ENCODE measurements at regions not wholly inside any gene's neighbourhood (a gene's known extent, or its start where the extent isn't known, plus 50 kb on each side); places are given as distances from the start of the nearest gene placed in this dataset.

- no peak for DNase-seq
Measured at GRCh38 chr9:99327667-99328066, 105.6 kb downstream of the SEC61B start.

DNA sequence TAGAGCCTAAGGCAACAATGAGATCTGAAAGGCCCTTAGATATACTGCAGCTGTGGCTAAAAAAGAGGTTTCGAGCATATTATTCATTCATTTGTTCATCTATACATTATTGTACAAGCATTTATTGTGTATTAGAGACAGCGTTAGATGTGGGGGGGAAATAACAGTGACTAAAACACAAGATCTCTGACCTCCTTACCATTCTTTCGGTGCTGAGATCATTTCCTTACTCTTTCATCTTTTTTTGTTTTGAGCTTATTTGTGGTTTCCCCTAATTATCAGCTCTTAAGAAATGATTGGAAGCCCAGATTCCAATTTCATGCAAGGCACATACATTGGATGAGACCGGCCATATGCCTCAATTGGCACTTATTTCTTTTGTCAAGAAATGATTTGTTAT lies 113.2 kb downstream of the SEC61B start:
- DNase-seq = no peak

- DNase-seq = no peak
Measured at GRCh38 chr9:99336005-99336404, 113.9 kb downstream of the SEC61B start.

DNA sequence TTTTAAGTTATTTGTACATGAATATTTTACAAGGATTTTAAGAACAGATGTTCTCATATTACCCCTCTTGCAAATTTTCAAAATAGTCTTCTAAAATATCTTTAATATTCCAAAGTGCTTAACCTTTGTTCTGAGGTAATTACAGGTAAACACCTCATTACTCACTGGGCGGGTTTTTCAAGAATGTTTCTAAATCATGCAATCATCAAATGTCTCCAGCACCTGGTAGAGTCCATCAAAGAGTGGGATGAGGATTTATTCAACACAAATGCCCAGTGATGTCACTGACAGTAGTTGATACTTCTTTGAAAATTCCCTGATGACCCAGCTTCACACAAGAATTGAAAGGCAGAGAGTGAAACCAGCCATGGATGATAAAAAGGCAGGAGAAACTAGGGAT lies 114.4 kb downstream of the SEC61B start:
- DNase-seq = no peak

- no peak for DNase-seq
Measured at GRCh38 chr9:99340281-99340680, 118.2 kb downstream of the SEC61B start.

- DNase-seq = no peak
Measured at GRCh38 chr9:99341686-99342085, 119.6 kb downstream of the SEC61B start.

- no peak for DNase-seq
Measured at GRCh38 chr9:99345451-99345850, 123.4 kb downstream of the SEC61B start.

DNA sequence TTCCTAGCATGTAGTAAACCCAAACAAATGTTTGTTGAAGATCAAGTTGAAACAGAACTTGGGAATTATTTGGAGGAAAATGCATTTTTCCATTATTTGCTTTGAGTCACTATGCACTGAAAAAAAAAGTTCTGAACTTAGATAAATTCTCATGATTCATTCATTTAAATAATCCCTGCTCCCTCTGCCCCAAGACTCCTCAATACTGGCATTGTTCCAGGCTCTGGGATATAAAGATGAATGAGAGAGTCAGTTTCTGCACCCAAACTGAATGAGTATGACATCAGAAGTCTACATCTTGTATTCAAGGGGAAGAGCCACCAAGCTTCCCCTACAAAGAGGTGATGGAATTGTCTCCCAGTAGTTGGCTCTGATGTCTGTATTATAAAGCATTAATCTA lies 123.9 kb downstream of the SEC61B start:
- DNase-seq = peak; percentile 77

DNA sequence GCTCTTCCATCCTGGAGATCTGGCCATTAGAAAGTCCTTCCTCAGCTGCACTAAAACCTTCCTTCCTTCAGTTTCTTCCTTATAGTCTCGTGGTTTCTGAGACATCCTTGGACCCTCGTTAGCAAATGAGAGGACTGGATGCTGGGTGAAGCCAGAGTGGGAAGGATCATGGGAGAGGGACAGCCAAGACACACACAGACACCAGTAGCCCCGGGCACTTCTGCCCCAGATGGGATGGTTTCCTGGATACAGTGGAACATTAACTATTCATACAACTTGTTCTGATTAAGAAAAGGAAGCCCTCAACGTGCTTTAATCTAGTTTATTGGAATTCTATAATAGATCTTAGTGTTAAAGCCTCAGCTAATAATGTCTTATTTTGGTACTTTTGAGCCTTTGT lies 125.5 kb downstream of the SEC61B start:
- no peak for DNase-seq

- no peak for DNase-seq
Measured at GRCh38 chr9:99348289-99348688, 126.2 kb downstream of the SEC61B start.

GRCh38 chr9:99349870-99350269 lies 127.8 kb downstream of the SEC61B start:
- DNase-seq = no peak

DNA sequence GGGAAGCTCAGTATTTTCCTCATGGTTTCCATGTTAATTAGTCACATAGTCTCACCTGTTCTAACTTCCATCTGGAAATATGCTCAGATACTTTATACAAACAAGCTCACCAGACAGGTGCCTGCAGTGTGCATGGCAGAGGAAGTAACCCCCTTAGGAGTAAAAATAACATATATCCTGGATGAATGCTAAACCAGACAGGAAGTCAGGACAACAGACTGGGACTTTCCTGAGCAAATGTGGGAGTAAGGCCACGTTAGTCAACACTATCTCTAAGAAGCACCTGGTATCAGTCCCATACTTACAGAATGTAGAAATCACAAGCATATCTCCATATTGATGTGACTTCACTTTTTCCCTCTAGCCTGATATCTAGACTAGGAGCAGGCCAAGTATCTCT lies 128.4 kb downstream of the SEC61B start:
- DNase-seq = no peak

GRCh38 chr9:99351647-99352046 lies 129.6 kb downstream of the SEC61B start:
- DNase-seq = no peak

GRCh38 chr9:99352826-99353225 lies 130.7 kb downstream of the SEC61B start:
- no peak for DNase-seq

DNA sequence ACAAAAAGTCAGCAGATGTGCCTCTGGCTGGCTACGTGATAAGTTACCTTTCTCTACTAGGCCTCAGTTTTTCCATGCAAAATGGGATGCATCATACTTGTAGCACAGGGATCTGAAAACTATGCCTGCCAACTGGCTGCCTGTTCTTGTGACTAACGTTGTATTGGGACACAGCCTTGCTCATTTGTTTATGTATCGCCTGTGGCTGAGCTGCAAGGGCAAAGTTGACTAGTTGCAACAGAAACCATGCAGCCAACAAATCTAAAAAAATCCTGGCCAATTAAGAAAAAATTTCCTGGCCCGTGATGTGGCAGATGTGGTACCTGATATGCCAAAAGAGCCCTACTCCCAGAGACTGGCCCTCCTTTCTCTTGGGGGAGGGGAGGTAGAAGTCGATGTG lies 131.3 kb downstream of the SEC61B start:
- DNase-seq = peak; percentile 82

GRCh38 chr9:99354104-99354503 lies 132.0 kb downstream of the SEC61B start:
- no peak for DNase-seq

GRCh38 chr9:99356512-99356971 lies 134.5 kb downstream of the SEC61B start:
- DNase-seq = no peak

GRCh38 chr9:99357575-99357974 lies 135.5 kb downstream of the SEC61B start:
- DNase-seq = no peak

DNA sequence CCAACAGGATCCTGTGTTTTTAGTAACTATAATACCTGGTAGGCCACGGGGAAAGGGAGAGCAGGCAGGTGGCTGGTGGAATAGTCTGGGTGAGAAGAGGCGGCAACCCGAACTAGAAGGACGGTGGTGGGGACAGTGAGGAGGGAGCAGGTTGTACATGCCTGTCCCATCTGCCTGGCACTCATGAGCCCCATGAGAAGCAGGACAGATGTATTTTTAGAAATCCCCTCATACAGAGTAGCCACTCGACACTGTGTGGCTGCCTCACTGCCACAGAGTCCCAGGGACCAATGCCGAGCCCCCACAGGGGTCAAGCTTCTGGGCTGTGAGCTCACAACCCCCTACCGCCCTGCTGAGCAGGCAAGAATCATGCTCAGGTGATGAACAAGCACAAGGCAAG lies 136.6 kb downstream of the SEC61B start:
- no peak for DNase-seq

DNA sequence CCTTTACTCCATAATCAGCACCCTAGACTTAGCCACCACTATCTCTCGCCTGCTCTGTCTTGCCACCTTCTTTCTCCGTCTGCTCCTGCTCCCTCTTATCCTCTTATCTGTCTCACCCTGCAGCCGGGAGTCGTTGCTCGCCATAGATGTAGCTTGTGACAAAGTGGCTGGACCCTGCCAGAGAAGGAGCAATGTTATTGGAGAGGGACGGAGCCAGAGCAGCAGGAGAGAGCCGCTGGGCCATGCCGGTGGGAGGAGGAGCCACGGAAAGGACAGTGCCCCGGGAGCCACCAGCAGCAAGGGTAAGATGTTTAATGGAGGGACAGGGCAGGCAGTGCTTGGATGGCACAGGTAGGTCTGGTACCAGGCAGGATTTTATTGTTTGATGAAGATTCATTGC lies 137.3 kb downstream of the SEC61B start:
- no peak for DNase-seq

DNA sequence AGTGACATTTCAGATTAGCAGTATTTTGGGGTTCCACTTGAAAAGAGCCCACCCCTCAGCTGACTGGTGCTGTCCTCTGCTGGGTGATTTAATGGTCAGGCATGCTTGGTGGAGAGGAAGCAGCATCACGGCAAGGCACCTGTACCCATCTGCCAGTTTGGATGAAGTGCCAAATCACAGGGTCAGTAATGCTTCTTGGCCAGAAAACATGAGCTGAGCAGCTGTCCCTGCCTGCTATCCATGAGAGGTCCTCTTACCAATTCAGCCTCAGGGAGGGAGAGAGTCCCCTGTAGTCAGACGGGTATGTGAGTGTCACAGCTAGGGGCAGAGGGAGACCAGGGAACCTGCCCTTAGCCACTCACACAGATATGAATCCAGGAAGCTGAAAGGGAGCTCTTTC lies 137.9 kb downstream of the SEC61B start:
- DNase-seq = no peak

- no peak for DNase-seq
Measured at GRCh38 chr9:99361817-99362216, 139.7 kb downstream of the SEC61B start.

DNA sequence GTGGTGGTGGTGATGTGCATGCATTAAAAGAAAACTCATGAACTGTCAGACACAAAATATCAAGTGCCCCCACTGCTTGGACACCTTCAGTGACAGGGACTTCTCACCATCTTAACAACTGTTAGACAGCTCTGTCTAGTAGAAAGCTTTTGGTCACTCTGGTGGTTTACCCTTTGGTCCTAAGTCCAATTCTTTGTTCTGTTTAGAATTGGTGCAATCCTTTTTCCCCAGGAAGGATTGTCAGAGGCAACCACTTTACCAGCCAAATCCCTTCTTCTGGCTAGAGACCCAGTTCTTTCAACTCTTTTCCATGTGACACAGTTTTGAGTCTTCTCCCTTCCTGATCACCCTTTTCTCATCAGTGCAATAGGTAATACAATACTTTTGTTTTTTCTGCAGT lies 140.2 kb downstream of the SEC61B start:
- no peak for DNase-seq

- DNase-seq = no peak
Measured at GRCh38 chr9:99363509-99363908, 141.4 kb downstream of the SEC61B start.

- peak; percentile 19 for DNase-seq
Measured at GRCh38 chr9:99365233-99365980, 143.3 kb downstream of the SEC61B start.
